WTC11 (cell line): ENCODE measurements at regions not wholly inside any gene's neighbourhood (a gene's known extent, or its start where the extent isn't known, plus 50 kb on each side); places are given as distances from the start of the nearest gene placed in this dataset.

Experiments used
- TEAD4 ChIP-seq: sonication (generic); formaldehyde crosslinking; IDR thresholded peaks from 2 replicates; pipeline ENCODE4 v1.8.0; 2022; ENCODE audit warnings: mild to moderate bottlenecking, missing genetic modification reagents
- TF ChIP-seq, protein P1 (sequence below): fragments of 200-600 bp; IDR thresholded peaks from 2 replicates; pipeline ENCODE4 v1.8.0; 2022; ENCODE audit warnings: antibody characterized with exemption
- TF ChIP-seq, protein P2 (sequence below): fragments of 250-450 bp; sonication (Bioruptor Pico); IDR thresholded peaks from 2 replicates; pipeline ENCODE4 v1.9.0; 2021; ENCODE audit warnings: mild to moderate bottlenecking

DNA sequence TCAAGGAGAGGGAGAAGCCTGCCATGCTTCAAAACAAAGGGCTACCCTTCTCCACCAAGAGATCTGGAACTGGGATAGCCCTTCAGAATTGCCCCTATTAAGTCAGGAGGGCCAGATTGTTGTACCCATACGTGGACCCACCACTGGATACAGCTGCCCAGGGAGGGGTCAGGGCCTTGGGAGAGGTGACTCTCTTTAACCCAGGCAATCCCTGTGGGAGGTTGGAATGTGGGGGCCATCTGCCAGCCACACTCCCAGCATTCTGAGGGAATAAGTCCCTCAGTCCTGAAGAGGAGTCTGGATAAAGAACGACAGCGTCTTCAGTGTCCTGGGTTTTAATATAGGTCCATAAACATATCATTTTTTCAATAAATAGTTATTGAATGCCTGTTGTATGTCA is 588.2 kb upstream of the TENM4 start:
- TF ChIP-seq, protein P1, sequence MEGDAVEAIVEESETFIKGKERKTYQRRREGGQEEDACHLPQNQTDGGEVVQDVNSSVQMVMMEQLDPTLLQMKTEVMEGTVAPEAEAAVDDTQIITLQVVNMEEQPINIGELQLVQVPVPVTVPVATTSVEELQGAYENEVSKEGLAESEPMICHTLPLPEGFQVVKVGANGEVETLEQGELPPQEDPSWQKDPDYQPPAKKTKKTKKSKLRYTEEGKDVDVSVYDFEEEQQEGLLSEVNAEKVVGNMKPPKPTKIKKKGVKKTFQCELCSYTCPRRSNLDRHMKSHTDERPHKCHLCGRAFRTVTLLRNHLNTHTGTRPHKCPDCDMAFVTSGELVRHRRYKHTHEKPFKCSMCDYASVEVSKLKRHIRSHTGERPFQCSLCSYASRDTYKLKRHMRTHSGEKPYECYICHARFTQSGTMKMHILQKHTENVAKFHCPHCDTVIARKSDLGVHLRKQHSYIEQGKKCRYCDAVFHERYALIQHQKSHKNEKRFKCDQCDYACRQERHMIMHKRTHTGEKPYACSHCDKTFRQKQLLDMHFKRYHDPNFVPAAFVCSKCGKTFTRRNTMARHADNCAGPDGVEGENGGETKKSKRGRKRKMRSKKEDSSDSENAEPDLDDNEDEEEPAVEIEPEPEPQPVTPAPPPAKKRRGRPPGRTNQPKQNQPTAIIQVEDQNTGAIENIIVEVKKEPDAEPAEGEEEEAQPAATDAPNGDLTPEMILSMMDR: no peak
- TF ChIP-seq TEAD4: no peak
- TF ChIP-seq, protein P2, sequence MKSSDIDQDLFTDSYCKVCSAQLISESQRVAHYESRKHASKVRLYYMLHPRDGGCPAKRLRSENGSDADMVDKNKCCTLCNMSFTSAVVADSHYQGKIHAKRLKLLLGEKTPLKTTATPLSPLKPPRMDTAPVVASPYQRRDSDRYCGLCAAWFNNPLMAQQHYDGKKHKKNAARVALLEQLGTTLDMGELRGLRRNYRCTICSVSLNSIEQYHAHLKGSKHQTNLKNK (CRISPR knock-in tag): no peak
